G401.6 (cell line): ENCODE measurements at regions not wholly inside any gene's neighbourhood (a gene's known extent, or its start where the extent isn't known, plus 50 kb on each side); places are given as distances from the start of the nearest gene placed in this dataset.
"Not testable (repeated sequence)": the region's sequence is repeated elsewhere in the genome, so short reads cannot be mapped to it uniquely, and the experiment has no call there.

ENCODE experiments used
- FAIRE-seq: peaks from 2 replicates; lab custom pipeline; 2012; peaks lifted over from hg19 to GRCh38; lab: Jason Lieb, UNC

DNA sequence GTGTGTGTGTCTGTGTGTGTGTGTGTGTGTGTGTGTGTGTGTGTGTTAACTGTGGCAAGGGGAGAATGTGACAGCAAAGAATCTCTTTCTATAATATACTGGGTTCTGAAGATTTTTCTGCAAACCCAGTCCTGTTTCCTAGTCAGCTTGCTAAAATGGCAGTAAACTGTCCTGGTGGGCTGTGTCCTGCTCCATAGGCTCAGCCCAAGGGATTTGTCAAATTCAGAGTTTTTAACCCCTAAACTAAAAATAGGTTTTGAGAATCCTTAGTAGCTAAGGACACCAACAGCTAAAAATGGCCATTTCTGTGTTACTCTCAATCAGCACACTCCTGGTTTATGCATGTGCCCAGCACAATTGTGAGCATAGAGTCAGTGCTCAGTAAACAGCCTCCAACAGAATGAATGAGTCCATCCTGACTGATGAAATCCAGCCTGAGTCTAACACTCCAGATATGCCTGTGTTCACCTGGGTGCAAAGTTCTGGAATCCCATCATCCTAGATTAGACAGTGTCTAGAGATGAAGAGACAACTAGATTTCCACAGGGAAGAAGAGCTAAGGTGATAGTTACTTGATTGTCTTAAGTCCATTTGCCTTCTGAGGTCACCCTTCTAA lies 192.6 kb downstream of the TTC6 start:
- no peak for FAIRE-seq

DNA sequence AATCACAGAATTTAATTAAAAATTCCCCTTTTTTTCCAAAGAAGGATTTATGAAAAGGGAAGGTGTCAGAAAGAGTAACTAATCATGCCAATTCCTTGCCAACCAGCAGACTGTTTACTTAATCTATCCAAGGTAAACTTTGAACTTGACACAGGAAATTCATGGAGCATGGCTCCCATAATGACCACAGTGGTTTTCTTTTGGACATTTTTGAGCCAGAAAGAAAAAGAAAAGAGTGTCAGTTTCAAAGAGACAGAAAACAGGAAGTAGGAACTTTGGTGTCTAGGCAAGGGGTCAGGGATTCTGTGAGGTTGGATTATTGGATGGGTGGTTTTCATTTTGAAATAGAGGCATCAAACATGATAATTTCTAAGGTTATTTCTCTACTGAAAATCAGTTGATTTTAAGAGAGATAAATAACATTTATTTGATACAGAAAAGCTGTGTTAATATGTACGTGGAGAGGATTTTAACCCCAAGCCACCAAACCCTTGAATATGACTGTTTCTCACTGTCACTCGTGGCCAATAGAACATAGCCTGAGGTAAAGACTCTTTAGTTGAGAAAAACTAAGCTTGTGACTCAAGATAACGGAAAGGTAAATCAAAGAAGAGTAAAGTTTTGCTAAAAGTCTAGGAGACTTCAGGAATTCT lies 196.1 kb downstream of the TTC6 start:
- no peak for FAIRE-seq

- no peak for FAIRE-seq
Observed at GRCh38 chr14:37792124-37792523, 196.7 kb downstream of the TTC6 start.

DNA sequence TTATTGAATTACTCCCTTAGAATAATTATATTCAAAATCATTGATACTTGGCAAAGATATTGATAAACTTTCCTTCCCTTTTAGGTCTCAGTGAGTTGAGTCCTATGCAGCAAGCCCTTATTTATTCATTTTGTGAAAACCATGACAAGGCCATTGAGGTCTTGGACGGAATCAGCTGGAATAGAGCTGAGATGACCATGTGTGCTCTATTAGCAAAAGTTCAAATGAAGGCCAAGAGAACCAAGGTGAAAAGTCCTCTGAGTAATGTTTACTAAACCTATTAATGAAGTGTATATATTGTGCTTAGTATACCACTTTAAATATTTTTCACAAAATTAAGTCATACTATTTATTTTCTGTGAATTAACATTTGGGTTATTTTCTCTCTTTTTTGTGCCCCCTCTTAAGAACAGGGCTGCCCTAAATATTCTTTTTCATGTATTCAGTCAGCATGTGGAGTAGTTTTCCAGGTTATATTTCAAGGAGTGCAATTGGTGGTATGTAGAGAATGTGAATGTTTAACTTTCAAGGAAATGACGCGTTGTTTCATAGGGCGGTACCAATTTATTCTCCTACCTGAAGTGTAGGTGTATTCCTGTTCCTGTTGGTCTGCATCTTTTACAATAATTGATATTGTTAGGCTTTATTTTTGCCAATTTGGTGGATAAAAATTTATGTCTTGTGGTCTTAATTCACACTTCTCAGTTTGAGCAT lies 201.4 kb downstream of the TTC6 start:
- FAIRE-seq, result no peak

DNA sequence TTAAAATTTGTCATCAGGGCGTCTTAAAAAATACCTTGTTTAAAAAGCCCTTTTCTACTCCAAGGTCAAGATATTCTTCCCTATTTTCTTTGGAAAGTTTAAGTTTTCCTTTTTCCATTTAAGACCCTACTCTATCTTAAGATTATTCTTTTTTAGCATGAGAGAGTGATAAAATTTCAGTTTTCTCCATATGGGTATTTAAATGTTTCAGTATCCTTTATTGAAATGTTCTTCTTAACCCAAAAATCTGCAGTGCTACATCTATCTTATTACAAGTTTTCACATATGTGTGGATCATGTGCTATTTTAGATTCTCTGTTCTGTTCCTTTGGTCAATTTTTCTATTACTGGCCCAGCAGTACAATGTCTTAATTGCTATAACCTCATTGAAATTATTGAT lies 202.2 kb downstream of the TTC6 start:
- FAIRE-seq, result no peak

- no peak for FAIRE-seq
Observed at GRCh38 chr14:37807722-37808121, 212.3 kb downstream of the TTC6 start.

- no peak for FAIRE-seq
Observed at GRCh38 chr14:37810094-37810801, 214.8 kb downstream of the TTC6 start.

GRCh38 chr14:37813732-37814131 lies 218.3 kb downstream of the TTC6 start:
- FAIRE-seq, result no peak

DNA sequence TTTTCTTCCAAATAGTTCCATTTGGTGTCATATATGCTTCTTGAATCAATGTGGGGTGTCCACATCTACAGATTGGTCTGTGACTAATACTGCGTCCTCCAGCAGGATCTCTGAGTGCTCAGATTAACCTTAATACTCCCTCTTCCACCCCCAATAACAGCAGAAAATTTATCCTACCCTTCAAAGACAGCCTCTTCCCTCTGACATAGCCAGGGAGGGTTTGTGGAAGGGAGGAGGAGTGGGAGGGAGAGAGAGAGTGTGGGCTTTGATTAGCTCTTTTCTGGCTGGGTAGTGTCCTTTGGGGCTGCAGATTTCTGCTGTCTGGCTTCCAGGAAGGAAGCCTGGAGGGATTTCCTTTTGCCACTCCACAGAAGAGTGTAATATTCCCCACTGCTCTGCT lies 220.7 kb downstream of the TTC6 start:
- no peak for FAIRE-seq

DNA sequence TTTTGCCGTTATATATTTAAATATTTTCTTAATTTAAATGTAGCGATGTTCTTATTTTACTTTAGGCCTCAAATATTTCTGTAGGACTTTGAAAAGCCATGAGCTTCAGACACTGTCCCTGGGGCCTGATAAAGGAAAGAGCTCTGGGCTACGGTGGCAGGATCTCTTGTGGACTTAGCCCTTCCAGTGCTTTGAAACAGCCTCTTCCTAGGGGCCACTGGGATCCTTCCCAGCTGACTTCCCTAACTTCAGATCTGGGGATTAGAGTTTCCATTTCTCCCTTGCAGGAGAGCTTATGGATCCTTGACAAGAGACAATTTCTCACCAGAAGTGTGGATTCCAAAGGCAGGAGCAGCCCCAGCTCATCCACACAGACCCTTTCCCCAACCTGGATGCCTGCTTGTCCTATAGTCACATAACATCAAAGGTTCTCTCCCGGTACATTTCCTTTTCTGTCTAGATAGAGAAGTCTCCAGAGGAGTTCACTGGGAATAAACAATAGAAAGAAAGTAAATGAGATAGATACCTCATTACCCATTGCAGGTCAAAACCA lies 221.4 kb downstream of the TTC6 start:
- FAIRE-seq, result no peak

GRCh38 chr14:37819155-37820015 lies 224.0 kb downstream of the TTC6 start:
- FAIRE-seq, result no peak

DNA sequence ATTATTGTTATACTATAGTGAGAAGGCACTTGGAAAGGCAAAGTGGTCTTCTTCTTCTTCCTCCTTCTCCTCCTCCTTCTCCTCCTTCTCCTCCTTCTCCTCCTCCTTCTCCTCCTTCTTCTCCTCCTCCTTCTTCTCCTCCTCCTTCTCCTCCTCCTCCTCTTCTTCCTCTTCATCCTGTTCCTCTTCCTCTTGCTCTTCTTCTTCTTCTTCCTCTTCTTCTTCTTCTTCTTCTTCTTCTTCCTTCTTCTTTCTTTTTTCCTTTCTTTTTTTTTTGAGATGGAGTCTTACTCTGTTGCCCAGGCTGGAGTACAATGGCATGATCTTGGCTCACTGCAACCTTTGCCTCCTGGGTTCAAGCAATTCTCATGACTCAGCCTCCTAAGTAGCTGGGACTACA lies 225.4 kb downstream of the TTC6 start:
- not testable (repeated sequence) for FAIRE-seq

- FAIRE-seq, result no peak
Observed at GRCh38 chr14:37824939-37825712, 229.7 kb downstream of the TTC6 start.

DNA sequence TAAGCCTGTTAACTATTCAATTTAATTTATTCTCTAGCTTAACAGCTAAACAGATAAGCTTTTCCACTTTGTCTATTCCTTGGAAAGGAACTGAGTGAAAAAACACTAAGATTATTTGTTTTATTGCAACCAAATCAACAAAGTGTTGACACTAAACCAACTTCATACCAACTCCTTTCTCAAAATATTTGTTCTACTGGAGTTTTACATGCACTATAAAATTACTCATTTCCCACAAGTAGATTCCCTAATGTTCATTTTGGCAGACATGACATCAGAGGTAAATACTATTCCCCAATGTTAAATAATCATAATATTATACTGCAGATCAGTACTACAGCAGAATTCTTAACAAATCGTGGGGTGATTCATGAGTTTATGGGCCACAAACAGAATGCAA lies 231.4 kb downstream of the TTC6 start:
- FAIRE-seq, result no peak

GRCh38 chr14:37830271-37830670 lies 234.8 kb downstream of the TTC6 start:
- FAIRE-seq, result no peak

- FAIRE-seq, result no peak
Observed at GRCh38 chr14:37834275-37834674, 238.8 kb downstream of the TTC6 start.

DNA sequence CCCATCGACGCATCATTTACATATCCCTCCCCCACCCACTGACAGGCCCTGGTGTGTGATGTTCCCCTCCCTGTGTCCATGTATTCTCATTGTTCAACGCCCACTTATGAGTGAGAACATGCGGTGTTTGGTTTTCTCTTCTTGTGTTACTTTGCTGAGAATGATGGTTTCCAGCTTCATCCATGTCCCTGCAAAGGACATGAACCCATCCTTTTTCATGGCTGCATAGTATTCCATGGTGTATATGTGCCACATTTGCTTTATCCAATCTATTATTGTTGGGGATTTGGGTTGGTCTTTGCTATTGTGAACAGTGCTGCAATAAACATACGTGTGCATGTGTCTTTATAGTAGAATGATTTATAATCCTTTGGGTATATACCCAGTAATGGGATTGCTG lies 243.3 kb downstream of the TTC6 start:
- FAIRE-seq, result not testable (repeated sequence)

DNA sequence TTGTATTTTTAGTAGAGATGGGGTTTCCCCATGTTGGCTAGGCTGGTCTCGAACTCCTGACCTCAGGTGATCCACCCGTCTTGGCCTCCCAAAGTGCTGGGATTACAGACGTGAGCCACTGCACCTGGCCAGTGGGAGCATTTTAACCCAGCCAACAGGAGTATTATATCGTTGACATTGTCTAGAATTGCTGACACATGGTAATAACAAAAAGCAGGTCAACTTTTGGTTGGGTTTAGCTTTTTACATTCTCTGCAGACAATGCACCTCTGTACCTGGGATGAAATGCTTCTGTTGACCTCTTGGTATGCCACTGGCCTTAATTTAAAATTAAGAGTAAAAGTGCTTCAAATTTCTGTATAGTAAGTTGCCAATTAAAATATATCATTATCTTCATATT lies 245.6 kb downstream of the TTC6 start:
- not testable (repeated sequence) for FAIRE-seq

DNA sequence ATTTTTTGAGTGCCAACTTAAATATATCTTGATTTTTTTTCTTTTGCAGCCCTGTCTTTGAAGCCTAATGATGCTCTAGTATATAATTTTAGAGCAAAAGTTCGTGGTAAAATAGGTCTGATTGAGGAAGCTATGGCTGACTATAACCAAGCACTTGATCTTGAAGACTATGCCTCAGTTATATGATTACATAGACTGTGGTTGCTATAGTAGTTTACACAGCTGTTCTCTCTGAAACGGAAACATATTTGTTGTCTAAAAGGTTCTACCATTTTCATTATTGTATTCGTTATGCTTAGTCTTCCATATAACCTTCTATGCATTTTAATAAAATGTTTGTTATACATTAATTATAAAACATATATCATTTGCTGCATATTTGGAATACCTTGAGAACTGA lies 246.7 kb downstream of the TTC6 start:
- no peak for FAIRE-seq

DNA sequence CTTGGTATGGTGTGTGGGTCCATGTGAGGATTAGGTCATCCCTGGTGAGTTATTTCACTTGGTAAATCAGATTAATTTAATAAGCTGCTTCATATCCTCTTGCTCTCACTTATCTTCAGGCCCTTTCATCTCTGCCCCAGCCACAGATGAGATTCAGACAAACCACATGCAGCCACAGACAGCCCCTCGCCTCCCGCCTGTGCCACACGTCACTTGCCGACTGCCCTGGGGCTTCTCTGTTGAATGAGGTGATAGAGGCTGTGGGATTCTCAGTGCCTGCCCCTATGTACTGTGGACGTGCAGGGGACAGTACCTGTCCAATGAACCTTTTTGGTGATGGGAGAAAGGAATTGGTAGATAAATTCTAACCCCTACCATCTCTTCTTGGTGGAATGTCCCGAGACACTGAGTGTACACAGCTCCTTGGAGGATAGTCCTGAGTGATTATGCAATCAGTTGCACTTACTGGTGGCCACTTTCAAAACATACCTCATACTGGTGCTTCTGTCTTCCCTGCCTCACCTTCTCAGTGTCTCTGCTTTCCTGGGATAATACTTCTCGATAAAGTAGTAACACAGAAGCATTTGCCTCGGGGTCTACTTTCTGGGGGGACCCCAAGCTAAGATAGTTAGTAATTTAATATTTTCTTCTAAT lies 248.7 kb downstream of the TTC6 start:
- FAIRE-seq, result no peak
